ENCODE measurements at regions not wholly inside any gene's neighbourhood (a gene's known extent, or its start where the extent isn't known, plus 50 kb on each side); places are given as distances from the start of the nearest gene placed in this dataset.
"Not testable (repeated sequence)": the region's sequence is repeated elsewhere in the genome, so short reads cannot be mapped to it uniquely, and the experiment has no call there.

DNA sequence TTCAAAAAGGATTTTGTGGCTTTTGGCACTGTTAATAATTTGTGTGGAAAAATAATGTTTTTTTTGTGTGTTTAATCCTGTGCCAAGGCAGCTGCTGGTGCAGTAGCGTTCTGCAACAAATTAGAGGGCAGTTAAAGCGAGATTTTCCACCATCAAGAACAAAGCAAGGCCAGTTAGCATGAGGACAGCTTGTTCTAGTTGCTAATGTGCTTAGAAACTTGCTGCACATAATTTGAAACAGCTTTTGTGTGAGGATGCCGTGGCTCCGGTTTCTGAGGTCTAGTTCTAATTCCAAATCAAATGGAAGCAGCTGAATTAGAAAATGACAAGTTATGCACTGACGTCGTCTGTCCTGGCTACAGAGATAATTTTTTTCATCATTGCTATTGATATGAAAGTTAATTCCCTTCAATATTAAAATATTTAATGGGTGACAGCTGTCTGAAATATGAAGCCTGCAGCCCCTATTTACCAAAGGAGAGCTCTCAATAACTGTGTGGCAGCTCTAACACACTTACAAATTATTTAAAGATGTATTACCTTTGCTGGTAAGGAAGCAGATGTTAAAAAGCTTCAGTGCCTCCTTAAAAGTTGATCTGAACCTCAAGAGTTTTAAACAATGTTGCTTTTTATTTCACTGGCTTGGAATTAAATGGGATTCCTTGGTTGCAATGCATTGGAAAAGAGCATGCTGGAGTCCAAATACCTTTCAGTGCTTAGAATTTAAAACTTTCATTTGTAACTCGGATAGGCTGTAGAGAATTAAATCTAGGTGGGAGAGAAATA is 128.6 kb downstream of the SPATA31D1 start:
- DNase-seq, result peak; percentile 11

DNA sequence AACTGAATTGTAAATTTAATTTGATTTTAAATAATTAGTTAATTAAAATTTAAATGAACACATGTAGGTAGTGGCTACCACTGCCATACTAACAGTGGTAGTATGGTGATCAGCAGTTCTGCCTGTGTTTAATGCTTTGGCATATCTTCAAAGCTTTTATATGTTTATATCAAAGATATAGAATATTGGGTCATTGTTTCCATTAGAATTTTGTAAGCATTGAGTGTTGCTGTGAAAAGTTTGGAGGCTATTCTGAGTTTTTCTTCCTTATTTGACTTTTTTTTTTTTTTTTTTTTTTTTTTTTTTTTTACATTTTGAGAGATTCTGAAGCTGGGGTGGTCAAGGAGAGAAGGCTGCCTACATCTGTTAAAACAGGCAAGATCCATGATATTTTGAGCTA is 134.2 kb downstream of the SPATA31D1 start:
- no peak for DNase-seq

GRCh38 chr9:82124090-82124489 is 135.5 kb downstream of the SPATA31D1 start:
- no peak for DNase-seq

DNA sequence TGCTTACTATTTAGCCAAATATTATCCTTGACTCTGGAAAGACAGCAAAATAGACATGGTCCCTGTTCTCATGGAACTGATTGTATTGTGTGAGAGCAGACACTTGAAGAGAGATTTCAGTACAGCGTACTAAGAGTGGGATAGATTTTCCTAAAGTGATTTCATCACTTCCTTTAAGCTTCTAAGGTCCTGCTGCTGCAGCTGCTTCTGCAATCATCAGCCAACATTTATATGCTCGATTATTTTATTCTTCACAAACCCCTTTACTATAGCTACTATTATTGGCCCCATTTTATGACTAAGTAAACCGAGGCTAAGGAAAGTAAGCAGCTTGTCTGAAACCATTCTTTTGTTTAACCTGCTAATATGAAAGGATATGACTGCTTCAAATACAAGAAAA is 137.7 kb downstream of the SPATA31D1 start:
- no peak for DNase-seq

GRCh38 chr9:82127465-82127864 is 138.9 kb downstream of the SPATA31D1 start:
- no peak for DNase-seq

DNA sequence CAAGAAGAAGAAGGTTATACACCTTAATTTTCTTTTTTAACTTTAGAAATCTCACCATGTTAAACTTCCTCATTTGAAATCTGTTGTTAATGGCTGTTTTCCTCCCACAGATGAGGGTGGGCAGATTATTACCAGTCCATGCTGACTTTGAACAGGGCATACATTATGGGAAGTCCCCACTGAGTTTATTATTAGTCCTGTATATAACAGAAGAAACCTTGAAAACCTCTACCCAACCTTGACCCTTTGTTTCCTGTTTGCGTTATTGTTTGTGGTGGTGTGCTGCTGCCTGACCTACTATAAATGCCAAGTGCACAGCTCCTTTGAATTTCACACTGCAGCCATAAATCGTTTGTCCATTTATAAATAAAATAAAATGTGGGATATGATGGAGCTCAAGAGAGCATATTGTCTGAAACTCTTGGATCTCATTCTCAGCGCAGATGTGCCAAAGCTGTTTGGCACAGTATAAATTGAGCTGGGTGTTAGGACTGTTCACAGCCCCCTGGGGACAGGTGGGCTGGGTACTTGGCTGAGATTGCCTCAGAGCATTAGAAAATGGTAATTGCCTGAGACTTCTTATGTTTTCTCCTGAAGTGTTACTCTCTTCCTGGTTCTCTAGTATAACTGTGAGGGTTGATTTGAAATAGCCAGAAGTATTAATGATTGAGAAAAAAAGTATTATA is 139.6 kb downstream of the SPATA31D1 start:
- no peak for DNase-seq

GRCh38 chr9:82129708-82130107 is 141.1 kb downstream of the SPATA31D1 start:
- DNase-seq, result no peak

- DNase-seq, result no peak
These were observed 141.9 kb downstream of the SPATA31D1 start for GRCh38 chr9:82130331-82131042.

DNA sequence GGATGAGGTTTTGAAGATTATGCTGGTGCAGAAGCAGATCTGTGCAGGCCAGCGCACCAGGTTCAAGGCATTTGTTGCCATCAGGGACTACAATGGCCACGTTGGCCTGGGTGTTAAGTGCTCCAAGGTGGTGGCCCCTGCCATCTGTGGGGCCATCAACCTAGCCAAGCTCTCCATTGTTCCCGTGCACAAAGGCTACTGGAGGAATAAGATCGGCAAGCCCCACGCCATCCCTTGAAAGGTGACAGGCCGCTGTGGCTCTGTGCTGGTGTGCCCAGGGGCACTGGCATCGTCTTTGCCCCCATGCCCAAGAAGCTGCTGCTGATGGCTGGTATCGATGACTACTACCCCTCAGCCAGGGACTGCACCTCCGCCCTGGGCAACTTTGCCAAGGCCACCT is 142.5 kb downstream of the SPATA31D1 start:
- no peak for DNase-seq

- DNase-seq, result no peak
These were observed 143.5 kb downstream of the SPATA31D1 start for GRCh38 chr9:82132024-82132423.

DNA sequence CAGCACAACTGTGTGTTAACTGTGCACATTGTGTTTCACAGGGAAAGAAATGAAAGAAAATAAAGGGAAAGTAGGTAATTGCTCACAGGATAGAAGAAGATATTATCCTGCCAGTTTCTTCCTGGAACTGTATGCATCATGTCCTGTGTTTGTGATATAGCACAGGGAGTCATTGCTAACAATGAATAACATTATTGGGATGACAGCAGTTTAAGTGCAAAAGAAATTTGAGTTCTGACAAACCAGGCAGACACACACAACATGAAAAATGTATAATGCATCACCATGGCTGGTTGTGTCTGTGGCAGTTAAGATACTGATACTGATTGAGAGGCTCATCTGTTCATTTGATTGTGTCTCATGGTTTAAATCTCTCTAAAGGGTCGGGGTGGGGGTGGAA is 145.4 kb downstream of the SPATA31D1 start:
- no peak for DNase-seq

GRCh38 chr9:82135106-82135505 is 146.5 kb downstream of the SPATA31D1 start:
- DNase-seq, result no peak

DNA sequence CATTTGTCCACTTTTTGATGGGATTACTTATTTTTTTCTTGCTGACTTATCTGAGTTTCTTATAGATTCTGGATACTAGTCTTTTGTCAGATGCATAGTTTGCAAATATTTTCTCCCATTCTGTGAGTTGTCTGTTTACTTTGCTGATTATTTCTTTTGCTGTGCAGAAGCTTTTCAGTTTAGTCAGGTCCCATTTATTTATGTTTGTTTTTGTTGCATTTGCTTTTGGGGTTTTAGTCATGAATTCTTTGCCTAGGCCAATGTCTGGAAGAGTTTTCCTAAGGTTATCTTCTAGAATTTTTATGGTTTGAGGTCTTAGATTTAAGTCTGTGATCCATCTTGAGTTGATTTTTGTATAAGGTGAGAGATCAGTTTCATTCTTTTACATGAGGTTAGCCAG is 149.5 kb downstream of the SPATA31D1 start:
- DNase-seq, result not testable (repeated sequence)

DNA sequence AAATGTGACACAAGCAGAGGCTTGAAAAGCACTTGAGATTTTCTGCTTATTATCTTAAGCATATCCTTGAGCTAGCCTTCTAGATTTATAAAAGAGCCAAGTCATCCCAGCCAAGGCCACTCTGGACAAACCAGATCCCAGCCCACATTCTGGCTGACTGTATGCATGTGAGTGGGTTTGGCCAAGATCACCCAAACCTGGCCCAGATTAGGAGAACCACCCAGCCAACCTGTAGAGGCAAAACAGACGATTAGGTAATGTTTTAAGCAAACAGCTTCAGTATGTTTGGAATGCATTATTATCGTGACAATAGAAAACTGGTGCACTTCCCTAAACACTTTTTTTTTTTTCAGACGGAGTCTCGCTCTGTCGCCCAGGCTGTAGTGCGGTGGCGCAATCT is 151.9 kb downstream of the SPATA31D1 start:
- no peak for DNase-seq

GRCh38 chr9:82144803-82145202 is 156.2 kb downstream of the SPATA31D1 start:
- no peak for DNase-seq

GRCh38 chr9:82146677-82147076 is 158.1 kb downstream of the SPATA31D1 start:
- no peak for DNase-seq

GRCh38 chr9:82147798-82148425 is 159.3 kb downstream of the SPATA31D1 start:
- DNase-seq, result no peak

DNA sequence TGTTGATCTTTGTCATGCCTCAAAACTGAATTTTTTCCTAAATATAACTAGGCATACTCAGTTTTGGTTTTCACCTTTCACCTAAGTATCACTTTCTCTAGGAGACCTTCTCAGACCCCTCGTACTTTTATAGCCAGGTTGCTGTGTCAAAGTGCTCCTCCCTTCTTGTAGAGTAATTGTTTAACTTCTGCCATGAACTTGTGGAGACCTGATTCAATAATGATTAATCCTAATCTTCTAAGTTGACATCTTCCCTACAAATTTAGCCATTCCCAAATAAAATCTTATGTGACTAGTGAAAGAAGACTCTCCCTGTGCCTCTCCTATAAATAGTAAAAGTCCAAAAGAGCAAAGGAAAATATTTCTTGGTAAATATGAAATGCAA is 159.8 kb downstream of the SPATA31D1 start:
- no peak for DNase-seq

DNA sequence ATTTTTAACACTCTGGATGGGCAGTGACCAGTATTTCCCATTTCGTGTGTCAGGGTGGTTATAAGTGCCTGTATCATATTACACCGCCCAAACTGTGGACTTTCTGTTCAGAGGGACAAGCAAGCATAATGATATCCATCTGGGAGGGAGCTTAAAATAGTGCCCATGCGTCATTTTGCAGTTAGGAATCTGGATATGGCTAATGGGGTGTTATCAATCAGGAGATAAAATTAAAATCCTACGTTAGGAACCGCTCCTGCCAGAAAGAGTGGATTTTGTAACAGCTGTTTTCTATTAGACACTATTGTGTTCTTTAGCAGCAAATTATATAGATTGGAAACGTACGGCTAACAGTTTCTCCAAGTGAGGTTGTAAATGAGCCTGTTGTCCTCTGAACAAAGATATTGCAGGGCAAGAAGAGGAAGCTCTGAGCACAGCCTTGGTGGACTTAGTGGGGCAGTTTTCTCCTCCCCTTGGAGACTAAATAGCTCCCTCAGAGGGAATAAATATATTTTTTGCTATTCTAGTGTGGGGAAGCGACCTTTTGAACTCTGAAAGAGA is 160.4 kb downstream of the SPATA31D1 start:
- peak; percentile 8 for DNase-seq

DNA sequence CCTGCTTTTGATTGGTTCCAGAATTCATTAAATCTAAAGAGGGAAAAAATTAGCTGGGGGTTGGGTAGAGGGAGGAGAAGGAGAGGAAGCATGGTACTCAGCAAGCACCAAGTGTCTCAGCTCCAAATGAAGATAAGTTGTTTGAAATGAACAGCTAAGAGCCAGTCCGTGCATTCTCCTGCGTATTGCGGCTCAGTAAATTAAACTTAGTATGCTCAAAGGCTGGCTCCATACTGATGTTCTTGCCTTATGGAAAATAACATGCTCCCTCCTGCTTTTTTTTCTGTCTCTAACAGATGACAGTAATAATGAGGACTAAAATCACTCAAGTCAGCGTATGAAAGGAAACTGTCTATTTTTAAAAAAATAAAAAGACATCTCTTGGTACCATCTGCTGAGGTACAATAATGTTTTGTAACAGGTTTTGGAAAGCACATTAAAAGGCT is 161.0 kb downstream of the SPATA31D1 start:
- no peak for DNase-seq

GRCh38 chr9:82152181-82152580 is 163.6 kb downstream of the SPATA31D1 start:
- no peak for DNase-seq

- DNase-seq, result no peak
These were observed 164.5 kb downstream of the SPATA31D1 start for GRCh38 chr9:82153032-82153431.

DNA sequence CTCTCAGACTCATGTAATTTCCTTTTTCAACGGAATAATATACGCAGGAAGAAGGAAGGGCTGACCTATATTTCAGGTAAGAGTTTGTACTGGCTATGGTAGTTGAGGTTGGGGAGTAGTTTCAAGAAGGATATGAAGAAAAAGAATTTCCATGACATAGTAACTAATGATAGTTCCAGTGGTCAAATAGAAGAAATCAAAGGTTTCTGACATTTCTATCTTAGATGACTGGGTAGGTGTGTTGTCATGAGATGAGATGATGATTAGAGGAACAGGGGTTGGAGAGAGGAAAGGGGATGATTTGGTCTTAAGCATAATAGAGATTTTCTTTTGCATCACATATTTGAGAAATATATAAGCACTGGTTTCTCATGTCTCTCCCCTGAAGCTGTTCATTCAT is 166.0 kb downstream of the SPATA31D1 start:
- DNase-seq, result no peak
